ENCODE measurements at regions not wholly inside any gene's neighbourhood (a gene's known extent, or its start where the extent isn't known, plus 50 kb on each side); places are given as distances from the start of the nearest gene placed in this dataset.

GRCh38 chr22:49668402-49668801 is 159.3 kb downstream of the BRD1 start:
- TF ChIP-seq GATA2 (IDR thresholded peaks at IDR 0.05; ENCODE audit: low read depth, low read length), result no peak
- TF ChIP-seq GATA3 (IDR thresholded peaks at IDR 0.05; ENCODE audit: low read depth, low read length), result no peak
